HG02610 (cell line): ENCODE measurements at regions not wholly inside any gene's neighbourhood (a gene's known extent, or its start where the extent isn't known, plus 50 kb on each side); places are given as distances from the start of the nearest gene placed in this dataset.
"Not testable (repeated sequence)": the region's sequence is repeated elsewhere in the genome, so short reads cannot be mapped to it uniquely, and the experiment has no call there.

Experiments used
- ATAC-seq: cut with Tn5 transposase; IDR thresholded peaks from one replicate; pipeline ENCODE4 v1.9.1; 2021; ENCODE audit warnings: mild to moderate bottlenecking, moderate library complexity; ENCODE audit not compliant: unreplicated experiment

- no peak for ATAC-seq
Observed at GRCh38 chr1:199553104-199553503, 474.4 kb upstream of the NR5A2 start.

- ATAC-seq = no peak
Observed at GRCh38 chr1:199561334-199561733, 466.2 kb upstream of the NR5A2 start.

GRCh38 chr1:199573047-199573446 lies 454.5 kb upstream of the NR5A2 start:
- ATAC-seq = no peak

DNA sequence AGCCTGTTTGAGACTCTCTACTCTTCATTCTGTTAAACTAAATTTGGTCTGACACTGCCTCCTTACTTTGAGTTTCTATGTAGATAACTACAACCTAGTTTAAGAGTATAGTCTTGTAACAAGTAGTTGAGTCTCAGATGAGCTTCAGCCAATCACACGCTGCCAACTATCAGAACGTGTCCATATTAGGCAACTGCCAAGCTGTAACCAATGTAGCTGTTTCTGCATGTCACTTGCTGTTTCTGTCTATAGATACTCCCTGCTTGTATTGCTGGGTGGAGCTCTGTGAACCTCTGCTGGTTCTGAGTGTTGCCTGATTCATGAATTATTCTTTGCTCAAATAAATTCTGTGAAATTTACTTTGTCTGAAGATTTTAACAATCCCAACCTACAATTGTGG lies 452.6 kb upstream of the NR5A2 start:
- no peak for ATAC-seq

GRCh38 chr1:199580300-199580699 lies 447.2 kb upstream of the NR5A2 start:
- no peak for ATAC-seq

GRCh38 chr1:199585392-199585791 lies 442.1 kb upstream of the NR5A2 start:
- no peak for ATAC-seq

GRCh38 chr1:199590708-199591107 lies 436.8 kb upstream of the NR5A2 start:
- ATAC-seq = peak; percentile 77

- ATAC-seq = no peak
Observed at GRCh38 chr1:199591468-199591867, 436.0 kb upstream of the NR5A2 start.

DNA sequence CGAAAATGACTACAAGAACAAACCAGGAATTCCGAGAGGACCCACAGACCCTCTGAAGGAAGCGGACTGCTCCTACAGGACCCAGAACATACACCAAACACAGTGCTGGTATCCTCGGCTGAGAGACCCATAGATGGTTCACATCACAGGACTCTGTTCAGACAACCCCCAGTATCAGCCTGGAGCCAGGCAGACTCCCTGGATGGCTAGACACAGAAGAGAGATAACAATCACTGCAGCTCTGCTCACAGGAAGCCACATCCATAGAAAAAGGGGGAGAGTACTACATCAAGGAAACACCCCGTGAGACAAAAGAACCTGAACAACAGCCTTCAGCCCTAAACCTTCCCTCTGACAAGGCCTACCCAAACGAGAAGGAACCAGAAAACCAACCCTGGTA lies 434.0 kb upstream of the NR5A2 start:
- no peak for ATAC-seq

- not testable (repeated sequence) for ATAC-seq
Observed at GRCh38 chr1:199596448-199596847, 431.1 kb upstream of the NR5A2 start.

DNA sequence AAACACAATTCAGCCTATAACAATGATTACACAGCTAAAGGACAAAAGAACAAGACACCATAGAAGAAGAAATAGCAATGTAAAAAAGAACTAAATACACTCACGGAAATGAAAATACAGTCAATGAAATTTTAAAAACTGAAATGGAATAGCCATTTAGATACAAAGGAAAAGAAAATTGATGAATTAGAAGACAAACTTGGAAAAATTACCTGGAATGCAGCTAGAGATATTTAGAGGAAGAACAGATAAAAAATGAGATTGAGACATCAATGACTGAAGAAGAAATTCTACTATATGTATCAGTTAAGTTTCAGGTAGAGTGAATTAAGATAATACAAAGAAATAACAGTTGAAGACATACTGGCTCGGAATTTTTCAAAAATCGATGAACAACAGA lies 430.4 kb upstream of the NR5A2 start:
- ATAC-seq = no peak

- no peak for ATAC-seq
Observed at GRCh38 chr1:199608414-199608813, 419.1 kb upstream of the NR5A2 start.

- ATAC-seq = no peak
Observed at GRCh38 chr1:199612976-199613774, 414.3 kb upstream of the NR5A2 start.

DNA sequence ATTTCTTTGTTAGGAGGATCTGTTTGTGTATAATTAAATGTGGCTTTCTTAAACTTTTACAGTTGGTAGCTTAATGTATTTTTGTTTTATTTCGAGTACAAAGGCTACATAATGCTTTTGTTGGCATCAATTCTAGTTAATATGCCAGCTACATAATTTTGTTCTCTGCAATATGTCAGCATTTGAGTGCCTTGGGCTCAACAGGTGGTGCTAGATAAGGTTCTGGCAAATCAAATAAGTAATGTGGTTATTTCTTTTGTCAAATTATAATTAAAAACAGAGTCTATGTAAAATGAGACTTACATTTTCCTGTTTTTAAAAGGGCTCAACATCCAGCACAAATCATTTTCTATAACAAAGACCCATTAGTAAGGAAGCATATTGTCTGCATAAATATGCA lies 410.6 kb upstream of the NR5A2 start:
- no peak for ATAC-seq

- no peak for ATAC-seq
Observed at GRCh38 chr1:199619223-199619622, 408.3 kb upstream of the NR5A2 start.

- ATAC-seq = not testable (repeated sequence)
Observed at GRCh38 chr1:199626228-199626627, 401.3 kb upstream of the NR5A2 start.

DNA sequence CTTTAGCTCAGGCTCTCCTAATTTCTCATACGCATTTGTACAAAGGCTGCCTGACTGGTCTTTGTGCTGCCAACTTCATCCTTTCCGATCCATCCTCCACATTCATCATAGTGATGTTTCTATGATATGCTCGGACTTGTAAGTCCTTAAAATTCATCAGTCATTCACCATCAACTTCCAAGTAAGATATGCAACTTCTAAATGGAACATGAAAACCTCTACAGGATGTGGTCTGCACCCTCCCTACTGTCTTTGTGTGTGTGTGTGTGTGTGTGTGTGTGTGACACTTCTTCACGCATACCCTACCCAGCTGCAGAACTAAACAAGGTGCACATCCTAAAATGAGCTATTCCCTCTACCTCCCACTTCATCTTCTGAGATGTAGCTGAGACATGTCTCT lies 397.9 kb upstream of the NR5A2 start:
- no peak for ATAC-seq

GRCh38 chr1:199639453-199639852 lies 388.1 kb upstream of the NR5A2 start:
- no peak for ATAC-seq

DNA sequence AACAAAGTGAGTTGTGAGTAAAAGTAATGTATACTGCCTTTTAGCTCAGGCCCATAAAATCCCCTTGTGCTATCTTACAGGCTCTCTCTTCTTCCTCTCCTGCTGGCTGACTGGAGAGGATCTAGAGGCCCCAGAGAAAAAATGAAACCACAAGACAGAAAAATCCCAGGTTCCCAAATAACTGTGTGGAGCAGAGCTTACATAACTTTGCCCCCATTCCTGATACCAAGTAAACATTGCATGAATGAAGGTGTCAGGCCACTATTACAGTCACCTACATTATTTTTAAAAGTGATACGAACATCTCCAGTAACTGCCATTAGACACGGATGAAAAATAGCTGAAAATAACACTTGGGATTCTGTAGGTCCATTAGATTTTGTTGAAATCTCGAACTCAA lies 386.0 kb upstream of the NR5A2 start:
- no peak for ATAC-seq

DNA sequence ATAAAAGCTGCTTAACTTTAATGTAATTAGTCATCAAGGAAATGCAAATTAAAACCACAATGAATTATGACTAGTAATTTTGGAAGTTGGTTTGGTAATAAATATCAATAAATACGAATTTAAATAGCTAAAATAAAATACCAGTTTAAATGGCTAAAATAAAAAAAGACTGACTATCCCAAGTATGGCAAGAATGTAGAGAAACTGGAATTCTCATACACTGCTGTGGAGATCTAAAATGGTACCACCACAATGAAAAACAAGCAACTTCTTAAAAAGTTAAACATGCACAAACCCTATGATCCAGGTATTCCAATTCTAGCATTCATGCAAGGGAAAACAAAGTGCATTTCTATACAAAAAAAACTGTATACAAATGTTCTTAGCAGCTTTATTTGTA lies 382.6 kb upstream of the NR5A2 start:
- ATAC-seq = no peak

DNA sequence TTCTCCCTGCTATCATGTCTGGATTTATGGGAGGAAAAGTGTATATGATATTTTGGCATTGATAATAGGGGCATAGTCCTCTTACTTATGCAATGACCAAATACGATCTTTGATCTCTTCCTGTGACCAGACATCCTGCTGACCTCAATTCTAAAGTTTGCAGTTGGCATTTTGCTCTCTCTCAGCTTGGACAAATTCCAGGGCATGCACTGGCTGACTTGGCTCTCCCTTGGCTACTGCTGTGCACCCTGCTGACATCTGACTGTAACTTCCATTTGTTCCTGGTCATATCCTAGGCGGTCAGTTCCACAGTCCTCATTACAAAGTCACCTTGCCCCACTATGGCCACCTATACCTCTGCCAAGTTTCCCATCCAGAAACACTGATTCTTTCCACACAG lies 380.7 kb upstream of the NR5A2 start:
- no peak for ATAC-seq

- no peak for ATAC-seq
Observed at GRCh38 chr1:199657449-199657848, 370.1 kb upstream of the NR5A2 start.

DNA sequence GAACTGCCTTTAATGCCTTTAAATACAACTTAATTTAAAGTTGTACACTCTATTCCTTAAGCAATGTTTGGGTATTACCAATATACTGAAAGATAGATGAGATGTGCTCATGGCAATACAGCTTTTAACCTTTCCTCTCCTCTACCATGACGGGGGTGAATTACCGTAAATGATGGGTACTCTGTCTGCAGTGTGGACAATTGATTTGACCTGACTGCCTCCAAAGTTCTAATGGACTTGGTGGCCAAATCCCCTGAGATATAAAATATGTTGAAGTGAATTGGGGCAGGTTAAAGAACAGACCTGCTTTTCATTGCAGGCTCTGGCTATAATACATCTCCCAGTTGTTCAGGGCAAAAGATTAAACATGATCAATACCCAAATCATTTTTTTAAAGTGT lies 367.4 kb upstream of the NR5A2 start:
- ATAC-seq = no peak
